HL-60 (cell line): ENCODE measurements at regions not wholly inside any gene's neighbourhood (a gene's known extent, or its start where the extent isn't known, plus 50 kb on each side); places are given as distances from the start of the nearest gene placed in this dataset.

Experiments
- POLR2AphosphoS5 ChIP-seq: IDR thresholded peaks from 2 replicates; pipeline ENCODE4 v1.6.1; 2012; ENCODE audit warnings: low read depth
- TF ChIP-seq, protein P1 (sequence below): IDR thresholded peaks from one replicate; pipeline ENCODE4 v1.5.1; 2011; ENCODE audit warnings: low read length, control low read depth, inconsistent platforms; ENCODE audit not compliant: insufficient read depth

DNA sequence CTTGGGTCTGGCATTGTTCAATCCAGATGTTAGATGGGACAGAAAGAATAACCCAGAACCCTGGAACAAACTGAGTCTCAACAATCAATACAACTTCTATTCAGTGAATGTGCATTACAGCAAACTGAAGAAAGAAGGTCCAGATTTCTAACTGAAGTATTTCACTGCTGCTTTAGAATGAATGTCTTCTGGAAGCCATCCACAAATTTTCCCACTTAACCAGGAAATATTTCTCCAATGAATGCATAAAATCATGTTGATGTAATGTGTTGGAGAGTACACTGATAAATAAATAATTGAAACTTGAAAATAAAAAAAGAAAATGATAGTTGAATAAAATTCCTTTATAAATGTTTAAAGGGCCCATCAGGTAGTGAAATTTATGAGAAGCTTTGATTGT lies 658.6 kb downstream of the ZBBX start:
- TF ChIP-seq, protein P1, sequence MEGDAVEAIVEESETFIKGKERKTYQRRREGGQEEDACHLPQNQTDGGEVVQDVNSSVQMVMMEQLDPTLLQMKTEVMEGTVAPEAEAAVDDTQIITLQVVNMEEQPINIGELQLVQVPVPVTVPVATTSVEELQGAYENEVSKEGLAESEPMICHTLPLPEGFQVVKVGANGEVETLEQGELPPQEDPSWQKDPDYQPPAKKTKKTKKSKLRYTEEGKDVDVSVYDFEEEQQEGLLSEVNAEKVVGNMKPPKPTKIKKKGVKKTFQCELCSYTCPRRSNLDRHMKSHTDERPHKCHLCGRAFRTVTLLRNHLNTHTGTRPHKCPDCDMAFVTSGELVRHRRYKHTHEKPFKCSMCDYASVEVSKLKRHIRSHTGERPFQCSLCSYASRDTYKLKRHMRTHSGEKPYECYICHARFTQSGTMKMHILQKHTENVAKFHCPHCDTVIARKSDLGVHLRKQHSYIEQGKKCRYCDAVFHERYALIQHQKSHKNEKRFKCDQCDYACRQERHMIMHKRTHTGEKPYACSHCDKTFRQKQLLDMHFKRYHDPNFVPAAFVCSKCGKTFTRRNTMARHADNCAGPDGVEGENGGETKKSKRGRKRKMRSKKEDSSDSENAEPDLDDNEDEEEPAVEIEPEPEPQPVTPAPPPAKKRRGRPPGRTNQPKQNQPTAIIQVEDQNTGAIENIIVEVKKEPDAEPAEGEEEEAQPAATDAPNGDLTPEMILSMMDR = no peak
- no peak for TF ChIP-seq POLR2AphosphoS5
